GM21526 (cell line): ENCODE measurements at regions not wholly inside any gene's neighbourhood (a gene's known extent, or its start where the extent isn't known, plus 50 kb on each side); places are given as distances from the start of the nearest gene placed in this dataset.

Experiments used
- ATAC-seq: cut with Tn5 transposase; IDR thresholded peaks from one replicate; pipeline ENCODE4 v1.9.1; 2021; ENCODE audit warnings: moderate library complexity; ENCODE audit not compliant: unreplicated experiment, low FRiP score

DNA sequence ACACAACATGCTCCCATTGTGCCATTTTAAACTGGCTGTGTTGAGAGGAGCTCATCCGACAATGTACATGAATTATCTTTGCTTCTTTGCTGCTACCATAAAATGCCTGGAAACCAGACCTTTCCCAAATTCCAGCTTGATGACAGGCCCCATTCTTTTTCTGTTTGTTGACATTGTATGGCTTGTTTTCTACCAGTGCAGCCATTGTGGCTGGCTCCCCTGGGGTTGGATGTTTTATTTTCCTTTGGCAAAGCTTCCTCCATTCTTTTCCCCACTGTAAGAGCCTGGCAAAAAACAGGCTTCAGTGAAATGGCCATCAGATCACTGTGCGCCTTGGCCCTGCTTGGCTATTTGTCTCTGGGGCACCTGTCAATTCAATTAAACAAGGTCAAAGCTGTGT is 532.5 kb downstream of the VRK1 start:
- ATAC-seq, result no peak

DNA sequence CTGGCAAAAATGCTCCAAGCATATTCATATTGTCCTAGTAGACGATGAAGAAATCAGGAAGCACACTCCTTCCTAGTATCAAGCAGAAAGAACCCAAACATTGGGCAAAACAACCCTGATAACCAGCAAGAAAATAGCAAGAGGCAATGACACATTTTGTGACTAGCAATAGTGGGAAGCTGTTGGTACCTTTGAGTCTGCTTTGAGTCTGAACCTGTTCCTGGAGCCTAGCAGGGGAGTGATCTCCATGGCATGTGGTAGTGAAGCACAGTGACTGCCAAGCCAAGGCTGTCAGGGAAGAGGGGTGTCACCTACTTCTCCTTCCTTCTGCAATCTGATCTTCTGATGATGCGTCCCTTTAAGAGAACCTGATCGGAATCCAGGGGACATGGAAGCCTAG is 533.9 kb downstream of the VRK1 start:
- ATAC-seq, result no peak

DNA sequence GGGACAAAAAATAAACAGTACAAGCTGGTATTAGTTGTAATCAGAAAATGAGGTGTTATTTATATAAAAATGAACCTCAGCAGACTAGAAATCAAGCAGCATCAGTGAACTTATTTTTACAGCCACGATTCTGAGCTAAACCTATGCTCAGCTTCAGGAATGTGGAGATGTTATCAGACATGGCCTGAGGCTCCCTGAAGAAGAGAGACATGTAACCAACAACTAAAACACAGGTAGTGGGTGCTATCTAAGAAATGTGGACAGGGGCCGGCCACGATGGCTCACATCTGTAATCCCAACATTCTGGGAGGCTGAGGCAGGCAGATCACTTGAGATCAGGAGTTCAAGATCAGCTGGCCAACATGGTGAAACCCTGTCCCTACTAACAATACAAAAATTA is 534.3 kb downstream of the VRK1 start:
- no peak for ATAC-seq

DNA sequence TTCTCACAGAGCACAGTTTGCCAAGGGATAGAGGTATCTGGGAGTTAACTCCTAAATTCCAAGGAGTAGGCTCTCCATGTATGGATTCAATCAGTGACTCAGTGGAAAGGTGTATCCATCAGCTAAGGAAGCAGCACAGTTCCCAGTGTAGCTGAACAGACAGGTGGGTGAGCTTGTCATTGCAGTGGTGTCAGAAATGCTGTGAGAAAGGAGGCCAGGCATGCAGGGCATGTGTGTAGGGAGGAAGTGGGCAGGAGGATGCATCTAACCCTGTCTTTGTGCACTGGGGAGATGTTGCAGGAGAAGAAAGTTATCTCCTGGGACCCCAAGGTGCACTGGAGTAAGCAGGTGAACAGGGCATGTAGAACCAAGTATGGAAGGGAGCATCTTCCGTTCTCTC is 539.0 kb downstream of the VRK1 start:
- no peak for ATAC-seq

DNA sequence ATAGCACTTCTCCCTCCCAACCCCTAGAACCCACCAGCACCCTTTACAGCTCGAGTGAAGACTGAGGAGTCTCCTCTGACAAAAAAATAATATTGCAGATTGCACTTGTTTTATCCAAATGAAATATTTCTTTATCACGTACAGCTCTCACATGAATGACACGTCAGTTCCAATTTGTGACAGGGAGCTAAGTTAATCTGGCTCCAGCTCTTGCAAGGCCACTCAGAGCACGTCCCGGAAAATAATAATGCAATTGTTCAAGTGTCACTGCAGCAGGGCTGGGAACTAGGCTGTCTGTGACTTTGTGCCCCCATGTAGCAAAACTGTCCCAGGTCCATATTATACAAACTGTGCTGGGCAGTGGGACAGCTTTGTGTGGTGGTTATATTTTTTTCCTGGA is 539.6 kb downstream of the VRK1 start:
- ATAC-seq, result no peak

DNA sequence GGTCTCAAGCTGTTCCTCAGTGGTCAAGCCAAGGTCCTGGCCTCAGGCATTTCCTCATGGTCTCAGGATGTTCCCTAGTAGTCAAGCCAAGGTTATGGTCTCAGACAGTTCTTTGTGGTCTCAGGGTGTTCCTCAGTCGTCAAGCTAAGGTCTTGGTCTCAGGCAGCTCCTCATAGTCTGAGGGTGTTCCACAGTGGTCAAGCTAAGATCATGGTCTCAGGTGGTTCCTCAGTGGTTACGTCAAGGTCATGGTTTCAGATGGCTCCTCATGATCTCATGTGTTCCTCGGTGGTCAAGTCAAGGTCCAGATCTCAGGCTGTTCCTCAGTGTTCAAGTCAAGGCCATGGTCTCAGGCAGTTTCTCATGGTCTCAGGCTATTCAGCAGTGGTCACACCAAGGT is 540.1 kb downstream of the VRK1 start:
- ATAC-seq, result no peak

DNA sequence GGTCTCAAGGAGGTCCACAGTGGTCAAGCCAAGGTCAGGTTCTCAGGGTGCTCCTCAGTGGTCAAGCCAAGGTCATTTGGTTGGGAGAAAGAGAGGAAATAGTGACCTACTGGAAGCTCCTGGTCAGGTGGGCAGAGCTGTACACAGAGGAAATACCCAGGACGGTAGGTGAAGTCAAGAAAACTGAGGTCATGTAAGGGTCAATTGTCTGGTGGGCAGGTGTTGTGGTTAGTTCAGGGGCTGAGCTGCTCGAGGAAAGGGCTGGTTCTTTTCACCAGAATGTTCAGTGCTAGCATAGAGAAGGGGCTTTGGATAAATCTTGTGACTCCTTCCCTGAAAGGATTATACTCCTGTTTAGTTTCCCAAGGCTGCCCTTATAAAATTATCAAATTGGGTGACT is 540.5 kb downstream of the VRK1 start:
- no peak for ATAC-seq

DNA sequence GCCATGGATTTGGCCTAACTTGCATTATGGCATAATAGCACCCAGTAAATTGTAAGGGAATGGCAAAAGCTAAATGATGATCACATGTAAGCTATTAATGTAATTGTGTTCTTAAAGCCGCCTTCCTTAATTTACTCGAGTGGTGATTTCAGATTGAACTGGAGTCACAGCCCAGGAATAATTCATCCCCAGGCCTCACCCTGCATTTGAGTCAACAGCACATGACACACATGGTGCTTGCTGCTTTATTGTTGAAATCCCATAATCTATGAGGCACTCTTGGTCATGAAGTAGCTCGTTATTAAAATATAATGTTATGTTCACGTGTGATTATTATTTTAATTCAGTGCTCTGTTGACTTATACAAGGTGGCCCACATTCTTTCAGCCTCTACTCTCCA is 547.5 kb downstream of the VRK1 start:
- no peak for ATAC-seq

DNA sequence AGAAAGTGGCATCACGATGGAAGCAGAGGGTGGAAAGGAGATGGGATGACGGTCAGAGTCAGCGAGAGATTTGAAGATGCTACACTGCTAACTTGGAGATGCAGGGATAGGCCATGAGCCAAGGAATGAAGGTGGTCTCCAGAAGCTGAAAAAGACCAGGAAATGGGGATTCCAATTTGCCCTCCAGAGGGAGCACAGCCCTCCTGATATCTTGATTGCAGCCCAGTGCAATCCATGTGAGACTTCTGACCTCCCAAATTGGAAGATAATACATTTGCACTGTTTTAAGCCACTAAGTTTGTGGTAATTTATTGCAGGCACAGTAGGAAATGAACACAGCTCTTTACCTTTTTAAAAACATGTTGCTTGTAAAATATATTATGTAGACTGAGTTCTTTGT is 549.5 kb downstream of the VRK1 start:
- no peak for ATAC-seq

DNA sequence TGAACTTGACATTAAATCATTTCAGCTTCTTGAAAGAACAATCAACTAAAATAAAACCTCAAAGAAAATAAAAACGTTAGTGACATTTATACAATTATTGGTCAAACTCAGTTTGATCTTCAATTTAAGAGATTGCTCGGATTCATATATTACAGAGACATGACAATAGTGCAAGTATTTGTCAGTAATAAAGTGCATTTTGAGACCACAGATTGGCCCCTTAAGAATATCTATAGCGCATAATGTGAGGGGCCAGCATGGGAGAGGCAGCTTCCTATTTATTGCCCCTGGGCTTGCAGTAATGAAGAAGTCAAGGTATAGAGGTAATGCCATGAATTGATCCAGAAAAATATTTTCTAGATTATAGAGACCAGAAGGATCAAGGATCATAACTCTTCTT is 552.3 kb downstream of the VRK1 start:
- ATAC-seq, result no peak

DNA sequence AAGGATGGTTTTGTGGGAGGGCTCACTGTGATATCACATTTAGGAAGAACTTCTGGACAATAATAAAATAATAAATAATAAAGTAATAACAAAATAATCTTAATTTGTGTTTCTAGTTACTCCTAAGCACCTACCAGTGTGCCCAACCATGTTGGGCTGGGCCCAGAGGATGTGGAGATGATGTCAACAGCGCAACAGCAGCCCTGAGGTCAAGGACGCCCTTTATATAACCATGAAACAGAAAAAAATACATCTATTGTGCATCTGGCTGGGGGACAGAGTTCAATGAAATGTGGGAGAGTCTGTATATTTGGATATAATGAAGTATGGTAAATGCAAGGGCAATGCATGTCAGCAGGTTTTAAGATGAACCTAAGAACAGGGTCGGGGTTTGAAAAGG is 552.8 kb downstream of the VRK1 start:
- ATAC-seq, result no peak

DNA sequence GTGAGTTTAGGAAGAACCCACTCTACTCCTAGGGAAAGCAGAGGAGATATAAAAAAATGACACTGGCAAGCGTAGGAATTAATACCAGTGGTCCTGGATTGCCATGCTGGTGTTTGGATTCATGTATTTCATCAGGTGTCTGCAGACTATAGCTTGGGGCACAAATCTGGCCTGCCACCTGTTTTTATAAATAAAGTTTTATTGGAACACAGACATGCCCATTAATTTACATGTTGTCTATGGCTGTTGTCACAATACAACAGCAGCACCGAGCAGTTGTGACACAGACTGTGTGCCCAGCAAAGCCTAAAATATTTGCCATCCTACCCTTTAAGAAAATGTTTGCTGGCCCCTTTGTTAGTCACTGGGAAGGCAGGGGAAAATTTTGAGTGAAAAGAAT is 553.2 kb downstream of the VRK1 start:
- ATAC-seq, result no peak

DNA sequence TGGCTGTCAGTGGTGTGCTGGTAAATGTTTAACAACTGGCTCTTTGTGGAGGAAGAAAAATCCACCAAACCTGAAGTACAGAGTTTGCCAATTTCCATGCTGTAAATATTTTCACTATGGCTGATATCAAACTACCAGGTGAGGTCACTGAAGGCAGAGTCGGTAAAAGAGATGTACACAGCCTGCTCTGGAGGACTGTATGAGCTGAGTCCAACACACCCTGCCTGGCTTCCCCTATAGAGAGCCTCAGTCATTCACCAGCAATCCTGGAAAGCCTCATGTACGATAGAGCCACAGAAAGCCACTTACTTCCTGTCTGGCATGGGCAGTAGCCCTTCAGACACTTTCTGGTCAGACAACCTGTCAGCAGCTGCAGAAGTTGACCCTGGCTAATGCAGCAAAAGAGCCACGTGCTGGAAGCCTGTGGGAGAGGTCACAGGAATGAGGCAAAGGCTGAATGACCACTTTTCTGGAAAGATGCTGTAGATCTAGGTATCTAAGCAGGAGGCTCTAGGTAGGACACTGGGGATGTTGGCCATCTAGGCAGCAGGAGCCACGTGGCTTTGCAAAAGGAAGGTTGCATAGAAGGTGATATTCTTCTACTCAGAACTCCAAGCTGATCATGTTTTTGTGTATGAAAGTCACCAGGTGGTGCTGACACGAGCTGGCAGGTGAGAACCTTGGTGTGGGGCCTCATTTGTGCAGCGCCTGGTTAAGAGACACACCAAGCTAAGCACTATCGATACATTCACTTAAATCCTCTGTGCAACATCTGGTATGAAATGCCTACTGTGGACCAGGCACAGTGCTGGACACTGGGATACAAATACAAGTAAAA is 553.9 kb downstream of the VRK1 start:
- ATAC-seq, result no peak

DNA sequence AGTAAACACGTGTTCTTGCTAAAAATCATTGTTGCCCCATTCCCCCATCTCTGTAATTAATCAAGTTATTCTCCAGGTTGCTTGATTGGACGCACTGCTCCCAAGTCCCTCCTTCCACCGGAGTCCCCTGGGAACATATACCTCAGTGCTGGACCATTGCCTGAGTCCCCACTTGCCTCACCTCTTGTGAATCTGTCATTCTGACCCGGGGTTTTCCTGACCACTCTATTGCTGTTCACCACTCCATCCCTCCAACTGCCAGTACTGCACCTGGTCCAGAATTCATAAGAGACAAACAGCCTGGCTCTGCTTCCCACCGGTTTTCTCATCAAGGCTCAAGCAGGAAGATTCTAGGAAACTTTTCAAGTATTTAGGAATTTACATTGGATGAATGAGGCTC is 555.9 kb downstream of the VRK1 start:
- no peak for ATAC-seq

DNA sequence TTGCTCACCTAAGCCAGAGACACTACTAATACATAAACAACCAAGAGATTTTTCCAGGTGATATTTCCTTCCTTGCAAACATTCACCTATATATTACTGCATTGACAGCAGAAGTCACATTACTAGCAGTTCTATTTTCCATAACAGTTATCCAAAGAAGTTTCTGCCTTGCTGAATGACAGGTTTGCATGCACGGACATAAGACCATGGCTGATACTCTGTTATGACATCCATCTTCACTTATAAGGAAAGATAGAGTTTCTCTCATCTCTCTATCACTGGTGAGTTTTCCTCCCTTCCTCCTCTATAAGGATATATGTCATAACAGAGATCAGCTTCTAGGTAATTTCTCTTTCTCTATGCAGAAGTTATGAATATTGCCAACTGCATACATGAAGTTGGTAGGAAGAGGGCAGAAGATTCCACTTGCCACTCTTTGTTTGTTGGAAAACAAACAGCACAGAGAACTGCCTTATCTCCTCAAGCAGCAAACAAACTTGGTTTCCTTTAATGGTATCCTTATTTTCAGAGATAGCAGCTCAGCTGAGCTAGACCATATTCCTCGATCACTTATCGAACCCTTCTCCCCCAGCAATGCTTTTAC is 557.0 kb downstream of the VRK1 start:
- ATAC-seq, result no peak

DNA sequence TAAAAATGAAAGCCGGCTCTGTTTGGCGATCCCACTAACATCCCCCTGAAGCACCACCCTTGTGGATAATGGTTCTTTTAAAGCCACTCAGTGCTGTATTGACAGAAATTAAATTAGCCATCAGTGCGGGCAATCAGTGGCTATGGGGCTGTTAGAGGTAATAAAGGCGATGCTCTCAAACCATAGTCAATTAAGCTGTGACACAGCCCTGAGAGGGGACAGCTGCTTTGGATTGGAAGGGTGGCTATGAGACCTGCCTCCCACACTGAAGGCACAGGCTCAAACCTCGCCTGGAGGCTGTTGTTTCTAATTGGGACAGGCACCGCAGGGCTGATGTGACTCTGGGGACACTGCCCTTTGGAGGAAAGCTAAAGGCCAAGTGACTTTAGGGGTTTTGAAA is 562.2 kb downstream of the VRK1 start:
- no peak for ATAC-seq

DNA sequence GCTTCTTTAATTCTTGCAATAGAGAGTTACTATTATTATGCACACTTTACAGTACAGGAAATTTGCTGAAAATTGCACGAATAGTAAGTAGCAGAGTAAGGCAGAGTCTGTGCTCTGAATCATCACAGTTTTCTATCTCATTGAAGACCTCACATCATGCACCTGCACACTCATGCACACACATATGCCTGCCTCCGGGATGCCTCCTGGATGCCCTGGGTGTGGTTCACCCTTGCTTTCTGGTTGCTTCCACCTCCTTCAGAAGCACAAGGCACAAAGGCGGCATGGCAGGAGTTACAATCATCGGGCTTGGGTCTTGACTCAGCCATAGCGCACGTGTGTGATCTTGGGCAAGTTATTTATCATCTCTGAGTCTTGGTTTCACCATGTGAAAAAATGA is 564.0 kb downstream of the VRK1 start:
- no peak for ATAC-seq

DNA sequence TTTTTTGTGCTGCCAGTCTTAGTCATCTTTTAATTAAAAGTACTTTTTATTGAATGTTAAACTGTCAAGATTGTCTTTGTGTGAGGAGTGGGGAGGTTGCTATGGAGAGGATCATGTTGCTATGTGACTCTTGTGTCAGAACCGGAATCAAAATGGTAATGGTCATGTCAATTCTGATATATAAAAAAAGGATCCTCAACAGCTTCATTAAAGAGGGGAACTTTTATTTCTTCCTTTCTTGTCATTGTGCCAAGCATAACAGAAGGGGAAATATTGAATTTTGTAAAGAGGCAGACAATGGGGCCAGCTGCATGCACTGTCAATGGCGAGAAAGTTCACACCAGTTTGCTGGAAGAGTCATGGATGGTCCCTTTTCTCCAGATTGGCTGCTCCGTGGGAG is 564.8 kb downstream of the VRK1 start:
- ATAC-seq, result no peak

DNA sequence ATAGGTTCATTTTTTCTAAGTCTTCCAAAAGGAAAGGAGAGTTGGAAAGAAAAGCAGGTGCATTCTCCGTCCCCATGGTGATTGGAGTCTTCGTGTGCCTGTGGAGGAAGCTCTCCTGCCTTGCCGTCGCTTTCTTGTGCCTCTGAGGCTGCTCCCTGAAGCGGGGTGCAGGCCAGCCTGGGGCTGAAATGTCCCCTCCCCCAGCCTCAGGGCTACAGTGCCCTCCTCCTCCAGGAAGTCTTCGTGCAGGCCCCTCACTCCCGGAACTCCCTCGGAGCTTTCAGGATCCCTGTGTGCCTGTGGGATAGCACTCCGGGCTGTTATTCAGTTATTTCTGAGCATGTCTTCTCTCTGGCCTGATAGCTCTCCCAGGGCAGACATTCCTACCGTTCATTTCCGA is 569.2 kb downstream of the VRK1 start:
- ATAC-seq, result no peak

DNA sequence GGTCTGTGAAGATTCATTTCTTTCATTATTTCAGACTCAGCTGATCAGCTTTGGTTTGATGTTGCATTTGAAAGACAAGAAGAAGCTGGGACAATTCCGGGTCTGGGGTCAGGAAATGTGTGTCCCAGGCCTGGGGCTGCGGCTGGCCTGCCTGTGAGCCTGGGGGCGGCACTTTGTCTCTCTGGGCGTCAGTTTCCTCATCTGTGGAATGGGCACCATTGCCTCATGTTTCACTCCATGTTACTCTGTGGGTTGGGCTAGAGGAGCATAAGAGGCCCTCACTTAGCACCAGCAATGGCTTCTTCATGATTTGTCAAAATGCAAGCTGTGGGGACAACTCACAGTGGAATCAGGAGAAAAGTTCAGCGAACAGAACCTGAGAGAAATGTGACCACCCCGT is 570.1 kb downstream of the VRK1 start:
- no peak for ATAC-seq

DNA sequence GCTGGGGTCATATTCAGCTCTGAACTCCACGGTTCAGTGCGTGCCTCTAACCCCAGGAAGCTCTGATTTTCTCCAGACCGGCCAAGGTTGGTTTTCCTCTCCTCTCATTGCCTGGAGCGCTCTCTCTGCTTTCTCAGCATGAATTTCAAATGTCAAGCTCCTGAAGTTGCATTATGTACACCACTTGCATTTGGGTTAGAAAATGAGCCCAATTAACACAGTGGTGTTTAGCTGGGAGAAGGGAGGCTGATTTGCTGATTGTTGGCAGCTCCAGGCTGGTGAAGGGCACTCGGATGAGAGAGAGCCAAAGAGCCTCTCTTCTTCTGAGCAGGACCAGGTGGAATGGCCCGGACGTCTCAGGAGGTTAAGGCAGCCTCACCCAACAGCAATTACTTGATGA is 570.9 kb downstream of the VRK1 start:
- ATAC-seq, result no peak

DNA sequence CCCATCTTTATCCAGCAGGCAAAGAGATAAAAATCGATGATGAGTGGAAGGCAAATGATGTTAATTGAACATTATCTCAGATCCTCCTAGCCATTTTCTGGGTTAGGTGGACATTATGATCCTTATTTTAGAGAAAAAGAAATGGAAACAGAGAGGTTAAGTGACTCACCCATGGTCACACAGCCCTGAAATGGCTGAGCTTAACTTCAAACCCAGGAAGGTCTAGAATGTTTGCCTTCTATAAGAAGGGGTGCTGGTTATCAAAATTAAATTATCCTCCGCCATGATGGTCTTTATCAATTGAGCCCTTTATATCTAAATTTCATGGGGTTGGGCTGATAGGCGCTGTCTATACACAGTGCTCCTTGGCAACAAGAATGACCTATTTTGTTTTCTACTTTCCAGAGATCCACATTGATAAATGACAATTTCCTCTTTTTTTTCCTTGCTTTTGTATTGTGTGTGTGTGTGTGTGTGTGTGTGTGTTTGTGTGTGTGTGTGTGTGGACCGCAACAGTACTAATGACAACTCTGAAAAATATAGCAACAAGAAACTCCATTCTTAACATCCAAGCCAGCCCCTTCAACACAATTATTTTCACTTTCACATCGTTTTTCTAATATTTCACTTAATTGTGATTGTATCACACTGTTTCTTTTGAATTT is 571.9 kb downstream of the VRK1 start:
- ATAC-seq, result no peak
